ENCODE measurements at regions not wholly inside any gene's neighbourhood (a gene's known extent, or its start where the extent isn't known, plus 50 kb on each side); places are given as distances from the start of the nearest gene placed in this dataset.

DNA sequence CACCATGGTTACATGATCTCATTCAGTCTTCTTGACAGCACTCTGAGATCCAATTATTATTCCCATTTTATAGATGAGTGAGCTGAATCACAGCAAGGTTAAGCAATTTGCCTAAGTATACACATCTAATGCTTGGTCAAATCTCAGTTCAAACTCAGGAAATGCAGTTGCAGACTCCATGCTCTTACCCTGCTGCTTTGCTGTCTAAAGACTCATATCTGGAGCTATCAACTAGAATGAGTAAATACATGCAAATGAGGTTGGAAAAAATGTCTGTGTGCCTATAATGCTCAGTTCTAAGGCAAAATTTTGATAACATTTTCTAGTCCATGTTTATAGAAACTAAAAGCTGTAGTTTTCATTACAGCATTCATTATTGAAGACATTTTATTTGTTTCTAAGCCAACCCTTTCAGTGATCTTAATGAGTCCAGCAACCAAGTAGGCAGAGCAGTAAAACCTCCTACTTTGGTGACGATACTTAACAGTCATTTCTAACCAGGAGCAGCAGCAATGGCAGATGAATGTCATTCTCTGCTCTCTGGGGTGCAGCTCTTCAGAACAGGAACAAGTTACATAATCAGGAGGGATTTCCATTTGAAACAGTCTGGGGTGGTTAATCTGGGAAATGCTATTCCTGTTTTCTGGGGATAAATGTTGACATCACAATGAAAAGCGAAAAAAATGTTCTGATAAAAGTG, 396.8 kb upstream of the UBE2E3 start:
- H3K4me3 ChIP-seq, result no peak overlapping the region
- TF ChIP-seq POLR2A (IDR thresholded peaks at IDR 0.05) (no peak), CTCF (IDR thresholded peaks at IDR 0.05) (no peak)
- 89 to 93% methylated on average over 2 of the region's 2 CpGs for WGBS, 2 donors
- no peak overlapping the region for H3K27ac ChIP-seq
- no peaks in the 10 kb centered on the region for H3K27me3 ChIP-seq
- DNase-seq, result no peak
- intact Hi-C loops (cut with DNase I; ENCODE audit: low total_unique reads), result no loop called here
- H3K9me3 ChIP-seq, result no peaks in the 10 kb centered on the region
- no peaks in the 10 kb centered on the region for H3K36me3 ChIP-seq (ENCODE audit: low read depth, missing control alignments)
- no peaks in the 10 kb centered on the region for H3K4me1 ChIP-seq

DNA sequence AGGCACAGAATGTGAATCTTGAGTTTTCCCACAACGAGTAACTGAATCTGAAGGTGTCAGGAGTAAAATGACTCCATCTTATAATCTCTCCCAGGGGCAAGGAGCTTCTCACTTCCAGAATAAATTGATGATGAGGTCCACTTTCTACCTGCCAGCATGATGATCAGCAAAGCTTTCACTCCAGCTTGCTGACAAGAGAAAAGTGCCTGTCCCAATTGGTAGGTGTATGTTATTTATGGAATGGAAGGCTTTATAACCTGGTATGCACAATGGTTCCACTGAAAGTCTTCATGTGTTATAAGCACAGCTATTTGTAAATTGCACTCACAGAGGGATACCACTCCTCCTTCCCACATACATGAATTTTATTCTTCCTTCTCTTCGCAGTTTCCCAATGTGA, 401.0 kb upstream of the UBE2E3 start:
- WGBS, 2 donors, result 65 to 86% methylated on average over 2 of the region's 2 CpGs
- H3K27me3 ChIP-seq, result no peaks in the 10 kb centered on the region
- no peak overlapping the region for H3K4me3 ChIP-seq
- intact Hi-C loops (cut with DNase I; ENCODE audit: low total_unique reads), result no loop called here
- DNase-seq, result no peak
- H3K4me1 ChIP-seq, result no peaks in the 10 kb centered on the region
- no peaks in the 10 kb centered on the region for H3K9me3 ChIP-seq
- H3K27ac ChIP-seq, result no peak overlapping the region
- TF ChIP-seq POLR2A (IDR thresholded peaks at IDR 0.05) (no peak), CTCF (IDR thresholded peaks at IDR 0.05) (no peak)
- H3K36me3 ChIP-seq (ENCODE audit: low read depth, missing control alignments), result no peaks in the 10 kb centered on the region

DNA sequence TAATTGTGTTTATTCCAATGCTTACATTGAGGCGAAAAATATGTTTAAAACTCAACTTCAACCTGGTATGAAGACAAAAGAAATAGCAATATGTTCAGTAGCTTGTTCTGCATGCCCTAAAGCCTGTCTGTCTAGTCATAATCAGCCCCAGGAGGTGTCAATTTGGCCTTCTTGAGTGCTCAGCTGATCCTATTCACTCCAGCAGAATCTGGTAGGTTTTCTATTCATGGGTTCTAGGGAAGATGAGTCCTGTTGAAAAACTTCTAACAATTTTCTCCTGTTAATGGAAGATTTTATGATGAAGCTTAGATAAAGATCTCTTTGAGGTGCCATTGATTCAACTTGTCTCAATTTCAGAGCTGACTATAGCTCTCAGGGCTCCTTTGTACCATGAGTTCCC, 402.0 kb upstream of the UBE2E3 start:
- intact Hi-C loops (cut with DNase I; ENCODE audit: low total_unique reads), result no loop called here
- 95 to 100% methylated on average over 1 of the region's 1 CpG for WGBS, 2 donors
- Histone ChIP-seq H3K9me3 (no peaks in the 10 kb centered on the region), H3K36me3 (ENCODE audit: low read depth, missing control alignments) (no peaks in the 10 kb centered on the region), H3K4me3 (no peak overlapping the region), H3K27ac (no peak overlapping the region), H3K27me3 (no peaks in the 10 kb centered on the region), H3K4me1 (no peaks in the 10 kb centered on the region)
- TF ChIP-seq POLR2A (IDR thresholded peaks at IDR 0.05), result no peak
- no peak for TF ChIP-seq CTCF (IDR thresholded peaks at IDR 0.05)
- DNase-seq, result no peak

- Histone ChIP-seq H3K4me1 (no peaks in the 10 kb centered on the region), H3K4me3 (no peak overlapping the region), H3K27me3 (no peaks in the 10 kb centered on the region), H3K36me3 (ENCODE audit: low read depth, missing control alignments) (no peaks in the 10 kb centered on the region), H3K9me3 (no peaks in the 10 kb centered on the region), H3K27ac (no peak overlapping the region)
- TF ChIP-seq CTCF (IDR thresholded peaks at IDR 0.05), result no peak
- no peak for TF ChIP-seq POLR2A (IDR thresholded peaks at IDR 0.05)
- intact Hi-C loops (cut with DNase I; ENCODE audit: low total_unique reads), result no loop called here
- no peak for DNase-seq
- 75 to 84% methylated on average over 3 of the region's 3 CpGs for WGBS, 2 donors
Observed at GRCh38 chr2:180577567-180577966, 402.8 kb upstream of the UBE2E3 start.

- DNase-seq, result no peak
- TF ChIP-seq POLR2A (IDR thresholded peaks at IDR 0.05) (no peak), CTCF (IDR thresholded peaks at IDR 0.05) (no peak)
- Histone ChIP-seq H3K4me3 (no peak overlapping the region), H3K36me3 (ENCODE audit: low read depth, missing control alignments) (no peaks in the 10 kb centered on the region), H3K27me3 (no peaks in the 10 kb centered on the region), H3K9me3 (no peaks in the 10 kb centered on the region), H3K27ac (no peak overlapping the region), H3K4me1 (no peaks in the 10 kb centered on the region)
- intact Hi-C loops (cut with DNase I; ENCODE audit: low total_unique reads), result no loop called here
- 58 to 64% methylated on average over 3 of the region's 3 CpGs for WGBS, 2 donors
Observed at GRCh38 chr2:180573951-180574350, 406.5 kb upstream of the UBE2E3 start.
